GM12892 (cell line): ENCODE measurements at regions not wholly inside any gene's neighbourhood (a gene's known extent, or its start where the extent isn't known, plus 50 kb on each side); places are given as distances from the start of the nearest gene placed in this dataset.

Experiments used
- DNase-seq: peaks from one replicate; pipeline ENCODE4 v3.0.0; 2011; ENCODE audit not compliant: insufficient read length
- FAIRE-seq: peaks from 2 replicates; lab custom pipeline; 2011; peaks lifted over from hg19 to GRCh38; lab: Jason Lieb, UNC
- POLR2A ChIP-seq: IDR thresholded peaks from 2 replicates; pipeline ENCODE4 v1.6.1; 2011; ENCODE audit warnings: low read depth, low read length, control low read depth
- POLR2AphosphoS5 ChIP-seq: IDR thresholded peaks from 2 replicates; pipeline ENCODE4 v1.6.1; 2011; ENCODE audit warnings: low read depth, low read length, control low read depth
- TAF1 ChIP-seq: IDR thresholded peaks from 2 replicates; pipeline ENCODE4 v1.6.1; 2011; ENCODE audit warnings: low read depth, mild to moderate bottlenecking, control low read depth, low read length, borderline replicate concordance

- FAIRE-seq (no peak), DNase-seq (no peak)
- TF ChIP-seq TAF1 (no peak), POLR2AphosphoS5 (no peak), POLR2A (no peak)
Measured at GRCh38 chr5:133820507-133820906, 147.9 kb downstream of the C5orf15 start.

GRCh38 chr5:133819977-133820471 lies 148.4 kb downstream of the C5orf15 start:
- no peak for FAIRE-seq
- DNase-seq: no peak
- TF ChIP-seq TAF1 (no peak), POLR2A (no peak), POLR2AphosphoS5 (no peak)

GRCh38 chr5:133818869-133819600 lies 149.4 kb downstream of the C5orf15 start:
- DNase-seq (no peak), FAIRE-seq (no peak)
- no peak for TF ChIP-seq POLR2AphosphoS5
- TF ChIP-seq POLR2A: no peak
- TF ChIP-seq TAF1: no peak

GRCh38 chr5:133818031-133818431 lies 150.4 kb downstream of the C5orf15 start:
- TF ChIP-seq POLR2AphosphoS5 (no peak), POLR2A (no peak), TAF1 (no peak)
- FAIRE-seq (no peak), DNase-seq (no peak)

GRCh38 chr5:133817456-133817855 lies 151.0 kb downstream of the C5orf15 start:
- DNase-seq (no peak), FAIRE-seq (no peak)
- TF ChIP-seq POLR2A: no peak
- TF ChIP-seq POLR2AphosphoS5: no peak
- no peak for TF ChIP-seq TAF1

GRCh38 chr5:133816791-133817190 lies 151.6 kb downstream of the C5orf15 start:
- TF ChIP-seq POLR2A: no peak
- no peak for TF ChIP-seq TAF1
- no peak for TF ChIP-seq POLR2AphosphoS5
- DNase-seq (no peak), FAIRE-seq (no peak)

- TF ChIP-seq POLR2A (no peak), TAF1 (no peak)
- FAIRE-seq: no peak
- no peak for DNase-seq
Measured at GRCh38 chr5:133814152-133814551, 154.3 kb downstream of the C5orf15 start.

- FAIRE-seq (no peak), DNase-seq (no peak)
- TF ChIP-seq TAF1 (no peak), POLR2AphosphoS5 (no peak), POLR2A (no peak)
Measured at GRCh38 chr5:133811168-133811567, 157.3 kb downstream of the C5orf15 start.

- FAIRE-seq (no peak), DNase-seq (no peak)
- TF ChIP-seq POLR2A: no peak
- TF ChIP-seq POLR2AphosphoS5: no peak
- TF ChIP-seq TAF1: no peak
Measured at GRCh38 chr5:133809801-133810200, 158.6 kb downstream of the C5orf15 start.

GRCh38 chr5:133807348-133807747 lies 161.1 kb downstream of the C5orf15 start:
- FAIRE-seq: no peak
- DNase-seq: no peak
- TF ChIP-seq TAF1 (no peak), POLR2AphosphoS5 (no peak), POLR2A (no peak)

GRCh38 chr5:133806847-133807246 lies 161.6 kb downstream of the C5orf15 start:
- no peak for TF ChIP-seq POLR2AphosphoS5
- no peak for TF ChIP-seq POLR2A
- no peak for TF ChIP-seq TAF1
- DNase-seq (no peak), FAIRE-seq (no peak)

- no peak for DNase-seq
- TF ChIP-seq TAF1 (no peak), POLR2AphosphoS5 (no peak), POLR2A (no peak)
- no peak for FAIRE-seq
Measured at GRCh38 chr5:133801955-133802751, 166.3 kb downstream of the C5orf15 start.

GRCh38 chr5:133801431-133801830 lies 167.0 kb downstream of the C5orf15 start:
- TF ChIP-seq POLR2AphosphoS5 (no peak), TAF1 (no peak), POLR2A (no peak)
- DNase-seq: no peak
- no peak for FAIRE-seq
